ENCODE measurements at regions not wholly inside any gene's neighbourhood (a gene's known extent, or its start where the extent isn't known, plus 50 kb on each side); places are given as distances from the start of the nearest gene placed in this dataset.

DNA sequence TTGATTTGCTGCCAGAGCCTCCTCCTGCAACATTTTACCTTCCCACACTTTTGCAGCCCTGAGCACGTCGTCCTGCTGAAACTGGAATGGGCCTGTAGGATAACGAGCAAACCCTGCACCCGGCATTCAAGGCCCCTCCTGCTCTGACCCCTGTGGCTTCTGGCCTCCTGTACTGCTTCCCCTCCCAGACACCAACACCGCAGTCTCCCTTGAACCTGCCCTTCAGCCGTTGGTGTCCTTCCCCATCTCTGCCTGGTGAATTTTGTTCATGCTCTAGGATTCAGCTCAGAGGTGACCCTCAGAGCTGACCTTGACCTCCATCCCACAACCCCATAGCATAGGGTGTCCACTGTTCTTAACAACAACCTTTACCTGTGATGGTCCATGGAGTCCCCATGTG lies 535.1 kb downstream of the MATN1 start:
- TF ChIP-seq, protein P1, sequence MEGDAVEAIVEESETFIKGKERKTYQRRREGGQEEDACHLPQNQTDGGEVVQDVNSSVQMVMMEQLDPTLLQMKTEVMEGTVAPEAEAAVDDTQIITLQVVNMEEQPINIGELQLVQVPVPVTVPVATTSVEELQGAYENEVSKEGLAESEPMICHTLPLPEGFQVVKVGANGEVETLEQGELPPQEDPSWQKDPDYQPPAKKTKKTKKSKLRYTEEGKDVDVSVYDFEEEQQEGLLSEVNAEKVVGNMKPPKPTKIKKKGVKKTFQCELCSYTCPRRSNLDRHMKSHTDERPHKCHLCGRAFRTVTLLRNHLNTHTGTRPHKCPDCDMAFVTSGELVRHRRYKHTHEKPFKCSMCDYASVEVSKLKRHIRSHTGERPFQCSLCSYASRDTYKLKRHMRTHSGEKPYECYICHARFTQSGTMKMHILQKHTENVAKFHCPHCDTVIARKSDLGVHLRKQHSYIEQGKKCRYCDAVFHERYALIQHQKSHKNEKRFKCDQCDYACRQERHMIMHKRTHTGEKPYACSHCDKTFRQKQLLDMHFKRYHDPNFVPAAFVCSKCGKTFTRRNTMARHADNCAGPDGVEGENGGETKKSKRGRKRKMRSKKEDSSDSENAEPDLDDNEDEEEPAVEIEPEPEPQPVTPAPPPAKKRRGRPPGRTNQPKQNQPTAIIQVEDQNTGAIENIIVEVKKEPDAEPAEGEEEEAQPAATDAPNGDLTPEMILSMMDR (IDR thresholded peaks at IDR 0.05): no peak
- no peak for TF ChIP-seq POLR2A (IDR thresholded peaks at IDR 0.05)
- TF ChIP-seq POLR2AphosphoS5 (IDR thresholded peaks at IDR 0.05): no peak
